CD14-positive monocyte (primary cell): ENCODE measurements at regions not wholly inside any gene's neighbourhood (a gene's known extent, or its start where the extent isn't known, plus 50 kb on each side); places are given as distances from the start of the nearest gene placed in this dataset.

Experiments
- DNase-seq, 3 donors: peaks; one replicate each; pipeline ENCODE4 v3.0.0-alpha.2; 2011 to 2022
- H2AFZ ChIP-seq: 2 replicates; pipeline ENCODE4 v1.6.0; 2012; ENCODE audit warnings: mild to moderate bottlenecking, low read depth, low read length, inconsistent platforms; ENCODE audit not compliant: insufficient read depth, poor library complexity, severe bottlenecking
- H3K27ac ChIP-seq, 2 donors: 1 replicate in 1 of 2; 2 replicates in 1 of 2; pipeline ENCODE4 v1.5.1; 2012 to 2013; ENCODE audit warnings: low read length in 2 of 2, control low read depth in 1 of 2, inconsistent platforms in 1 of 2, low read depth in 1 of 2, mild to moderate bottlenecking in 1 of 2
- H3K27me3 ChIP-seq, 2 donors: one replicate each; pipeline versions ENCODE4 v1.6.0 to v1.6.1; 2011 to 2013; ENCODE audit warnings: low read length in 2 of 2; ENCODE audit not compliant: control insufficient read depth in 2 of 2, insufficient read depth in 2 of 2
- H3K36me3 ChIP-seq, 2 donors: replicated peaks in 1 of 2; 1 replicate in 1 of 2; 2 replicates in 1 of 2; pipeline versions ENCODE4 v1.5.1 to v1.6.1; 2012 to 2013; ENCODE audit warnings: low read length in 2 of 2, control low read depth in 1 of 2, inconsistent platforms in 1 of 2, mild to moderate bottlenecking in 1 of 2; ENCODE audit not compliant: insufficient read depth in 2 of 2, control insufficient read depth in 1 of 2
- H3K4me1 ChIP-seq, 2 donors: 1 replicate in 1 of 2; 2 replicates in 1 of 2; pipeline versions ENCODE4 v1.5.1 to v1.6.1; 2012 to 2013; ENCODE audit warnings: low read length in 2 of 2, control low read depth in 1 of 2, inconsistent platforms in 1 of 2, mild to moderate bottlenecking in 1 of 2, moderate library complexity in 1 of 2; ENCODE audit not compliant: insufficient read depth in 2 of 2, control insufficient read depth in 1 of 2
- H3K4me2 ChIP-seq: replicated peaks from 2 replicates; pipeline ENCODE3; 2012; ENCODE audit warnings: low read length, moderate library complexity, mild to moderate bottlenecking; ENCODE audit not compliant: poor library complexity, severe bottlenecking; ENCODE audit errors: extremely low read depth
- H3K4me3 ChIP-seq, 3 experiments: fragments of 200-600 bp in 1 of 3; sonication (generic) in 1 of 3; replicated peaks in 1 of 3; 1 replicate in 2 of 3; 2 replicates in 1 of 3; pipeline ENCODE4 v1.5.1; 2011 to 2013; ENCODE audit warnings: low read length in 3 of 3, mild to moderate bottlenecking in 3 of 3, control low read depth in 2 of 3, low read depth in 2 of 3, inconsistent platforms in 1 of 3, moderate library complexity in 1 of 3
- H3K79me2 ChIP-seq: 2 replicates; pipeline ENCODE4 v1.6.0; 2012; ENCODE audit warnings: mild to moderate bottlenecking, control low read depth, inconsistent platforms, low read length, moderate library complexity; ENCODE audit not compliant: insufficient read depth
- H3K9ac ChIP-seq: 2 replicates; pipeline ENCODE4 v1.6.0; 2017; ENCODE audit warnings: low read length, mild to moderate bottlenecking; ENCODE audit not compliant: insufficient read depth, poor library complexity, severe bottlenecking
- H3K9me3 ChIP-seq, 2 donors: replicated peaks in 1 of 2; 1 replicate in 1 of 2; 2 replicates in 1 of 2; pipeline versions ENCODE4 v1.5.1 to v1.6.1; 2012 to 2013; ENCODE audit warnings: low read length in 2 of 2, control low read depth in 1 of 2; ENCODE audit not compliant: control insufficient read depth in 1 of 2, insufficient read depth in 1 of 2
- H4K20me1 ChIP-seq: 2 replicates; pipeline ENCODE4 v1.6.0; 2012; ENCODE audit warnings: mild to moderate bottlenecking, low read length, control low read depth, moderate library complexity; ENCODE audit not compliant: insufficient read depth
- H3K27ac Mint-ChIP-seq, 7 donors: one replicate each; pipeline ENCODE4 v1.8.0; 2020; ENCODE audit warnings: mild to moderate bottlenecking in 7 of 7, mixed read lengths in 7 of 7, moderate library complexity in 6 of 7, inconsistent platforms in 2 of 7
- H3K27me3 Mint-ChIP-seq, 3 donors: one replicate each; pipeline ENCODE4 v1.8.0; 2021 to 2022; ENCODE audit warnings: low read depth in 3 of 3, mild to moderate bottlenecking in 3 of 3, mixed read lengths in 3 of 3, moderate library complexity in 3 of 3, inconsistent platforms in 1 of 3
- H3K36me3 Mint-ChIP-seq, 2 donors: one replicate each; pipeline ENCODE4 v1.8.0; 2020; ENCODE audit warnings: mixed read lengths in 2 of 2, inconsistent platforms in 1 of 2, mild to moderate bottlenecking in 1 of 2
- H3K4me1 Mint-ChIP-seq: one replicate; pipeline ENCODE4 v1.8.0; 2020; ENCODE audit warnings: mild to moderate bottlenecking, mixed read lengths
- H3K4me3 Mint-ChIP-seq, 2 donors: one replicate each; pipeline ENCODE4 v1.8.0; 2020; ENCODE audit warnings: mild to moderate bottlenecking in 2 of 2, mixed read lengths in 2 of 2, moderate library complexity in 1 of 2
- H3K9me3 Mint-ChIP-seq, 7 donors: one replicate each; pipeline ENCODE4 v1.8.0; 2020 to 2022; ENCODE audit warnings: mixed read lengths in 7 of 7, mild to moderate bottlenecking in 6 of 7, moderate library complexity in 6 of 7, inconsistent platforms in 2 of 7
- WGBS: methylation state at CpG from one replicate; pipeline ENCODE4 v1.1.5; 2013; ENCODE audit warnings: missing lambda C conversion rate; ENCODE audit not compliant: insufficient coverage; 5-methylcytosine and 5-hydroxymethylcytosine counted together
- intact Hi-C, 2 donors: fragments of 100-400 bp; cut with micrococcal nuclease; formaldehyde crosslinking; loops; one replicate each; pipeline versions ENCODE4 v1.15.0 to v1.15.1; 2023
- TF ChIP-seq, protein P1 (sequence below): fragments of 200-600 bp; IDR thresholded peaks from one replicate; pipeline ENCODE4 v1.8.0; 2022; ENCODE audit warnings: antibody characterized with exemption, mild to moderate bottlenecking

- H3K4me3 Mint-ChIP-seq = no peak overlapping the region
- H3K79me2 ChIP-seq = no peaks in the 10 kb centered on the region
- H3K9me3 Mint-ChIP-seq = peaks cover 0 to 3% (median 0%) of the 10 kb centered on the region in 7 donors
- DNase-seq = no peak
- 57% methylated on average over 1 of the region's 4 CpGs for WGBS
- H3K36me3 ChIP-seq = no peaks in the 10 kb centered on the region
- no peak overlapping the region for H3K9ac ChIP-seq
- intact Hi-C loops = no loop called here
- H3K4me2 ChIP-seq = no peak overlapping the region
- no peaks in the 10 kb centered on the region for H3K9me3 ChIP-seq
- no peaks in the 10 kb centered on the region for H3K4me1 Mint-ChIP-seq
- no peak overlapping the region for H2AFZ ChIP-seq
- no peaks in the 10 kb centered on the region for H4K20me1 ChIP-seq
- H3K27ac Mint-ChIP-seq = no peak overlapping the region
- H3K27me3 ChIP-seq = no peaks in the 10 kb centered on the region
- no peaks in the 10 kb centered on the region for H3K4me1 ChIP-seq
- no peaks in the 10 kb centered on the region for H3K27me3 Mint-ChIP-seq
- no peak overlapping the region for H3K27ac ChIP-seq
- H3K4me3 ChIP-seq = no peak overlapping the region
- H3K36me3 Mint-ChIP-seq = no peaks in the 10 kb centered on the region
- TF ChIP-seq, protein P1, sequence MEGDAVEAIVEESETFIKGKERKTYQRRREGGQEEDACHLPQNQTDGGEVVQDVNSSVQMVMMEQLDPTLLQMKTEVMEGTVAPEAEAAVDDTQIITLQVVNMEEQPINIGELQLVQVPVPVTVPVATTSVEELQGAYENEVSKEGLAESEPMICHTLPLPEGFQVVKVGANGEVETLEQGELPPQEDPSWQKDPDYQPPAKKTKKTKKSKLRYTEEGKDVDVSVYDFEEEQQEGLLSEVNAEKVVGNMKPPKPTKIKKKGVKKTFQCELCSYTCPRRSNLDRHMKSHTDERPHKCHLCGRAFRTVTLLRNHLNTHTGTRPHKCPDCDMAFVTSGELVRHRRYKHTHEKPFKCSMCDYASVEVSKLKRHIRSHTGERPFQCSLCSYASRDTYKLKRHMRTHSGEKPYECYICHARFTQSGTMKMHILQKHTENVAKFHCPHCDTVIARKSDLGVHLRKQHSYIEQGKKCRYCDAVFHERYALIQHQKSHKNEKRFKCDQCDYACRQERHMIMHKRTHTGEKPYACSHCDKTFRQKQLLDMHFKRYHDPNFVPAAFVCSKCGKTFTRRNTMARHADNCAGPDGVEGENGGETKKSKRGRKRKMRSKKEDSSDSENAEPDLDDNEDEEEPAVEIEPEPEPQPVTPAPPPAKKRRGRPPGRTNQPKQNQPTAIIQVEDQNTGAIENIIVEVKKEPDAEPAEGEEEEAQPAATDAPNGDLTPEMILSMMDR = no peak
Observed at GRCh38 chr14:42965512-42965911, 1358.8 kb downstream of the LRFN5 start.

DNA sequence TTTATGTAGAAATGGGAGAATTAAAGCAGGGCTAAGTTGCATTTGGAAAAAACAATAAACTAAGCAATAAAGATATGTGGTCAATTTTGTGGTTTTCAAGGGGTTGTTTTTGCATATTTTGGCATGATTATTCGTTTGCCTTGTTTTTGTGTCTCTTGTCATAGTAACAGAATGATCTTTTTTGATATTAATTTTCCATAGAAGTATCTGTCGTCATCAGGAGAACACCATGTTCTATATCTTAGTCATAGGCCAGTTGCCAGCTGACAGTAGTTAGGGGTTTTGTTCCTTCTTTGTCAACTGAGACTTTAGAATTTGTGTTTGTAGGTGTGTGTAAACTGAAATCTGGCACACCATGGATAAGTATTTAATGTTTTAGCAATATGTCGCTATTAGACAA is 1354.8 kb downstream of the LRFN5 start:
- TF ChIP-seq, protein P1 = no peak
- no peak overlapping the region for H3K4me3 ChIP-seq
- Mint-ChIP-seq H3K36me3 (no peaks in the 10 kb centered on the region), H3K27me3 (peaks cover 0 to 2% (median 0%) of the 10 kb centered on the region in 3 donors), H3K4me1 (no peaks in the 10 kb centered on the region), H3K4me3 (no peak overlapping the region), H3K9me3 (peaks cover 0 to 15% (median 5%) of the 10 kb centered on the region in 7 donors), H3K27ac (no peak overlapping the region)
- WGBS = 100% methylated on average over 1 of the region's 3 CpGs
- H3K36me3 ChIP-seq = no peaks in the 10 kb centered on the region
- no peaks in the 10 kb centered on the region for H3K9me3 ChIP-seq
- no peaks in the 10 kb centered on the region for H3K4me1 ChIP-seq
- no peaks in the 10 kb centered on the region for H3K79me2 ChIP-seq
- no peak overlapping the region for H3K27ac ChIP-seq
- intact Hi-C loops = no loop called here
- H3K4me2 ChIP-seq = no peak overlapping the region
- H2AFZ ChIP-seq = no peak overlapping the region
- H4K20me1 ChIP-seq = no peaks in the 10 kb centered on the region
- H3K9ac ChIP-seq = no peak overlapping the region
- H3K27me3 ChIP-seq = no peaks in the 10 kb centered on the region
- no peak for DNase-seq
